ENCODE measurements at regions not wholly inside any gene's neighbourhood (a gene's known extent, or its start where the extent isn't known, plus 50 kb on each side); places are given as distances from the start of the nearest gene placed in this dataset.

DNA sequence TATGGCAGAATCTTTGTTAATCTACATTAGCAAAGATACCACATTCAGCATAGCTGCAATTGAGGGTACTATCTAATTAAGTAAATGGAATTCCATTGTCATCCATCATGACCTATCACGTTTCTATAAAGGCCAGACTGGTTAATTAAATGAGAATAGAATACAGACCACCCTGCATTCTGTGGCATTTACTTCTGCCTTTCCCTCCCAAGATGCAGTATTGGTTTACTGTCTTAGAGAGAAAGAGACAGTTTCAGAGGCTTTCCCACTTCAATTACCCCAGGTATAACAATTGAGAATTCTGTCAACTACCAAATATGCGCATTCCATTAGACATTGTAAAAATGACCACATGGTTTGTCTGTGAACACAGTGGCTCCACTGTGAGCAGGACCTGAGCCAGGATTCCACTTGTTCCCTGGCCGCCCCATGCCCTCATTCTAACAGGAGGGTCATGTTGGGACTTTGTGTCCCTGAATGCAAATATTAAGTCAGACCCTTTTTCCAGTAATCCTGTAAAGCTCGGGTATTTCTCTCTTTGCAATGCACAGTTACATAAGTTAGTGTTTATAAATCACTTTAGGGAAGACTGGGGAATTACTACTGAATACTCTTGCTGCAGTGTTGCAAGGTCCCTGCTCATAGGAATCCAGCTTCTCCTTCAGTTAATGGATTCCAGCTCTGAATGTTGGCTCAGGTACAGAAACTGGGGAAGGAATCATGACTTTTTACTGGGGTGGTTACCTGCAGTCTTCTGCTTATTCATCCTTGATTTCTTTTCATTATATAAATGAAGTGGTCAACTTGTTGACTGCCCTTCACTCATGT lies 261.0 kb downstream of the PDGFC start:
- Histone ChIP-seq H3K36me3 (no peaks in the 10 kb centered on the region), H3K4me1 (no peaks in the 10 kb centered on the region), H3K4me3 (no peak overlapping the region), H3K27me3 (no peaks in the 10 kb centered on the region), H3K27ac (no peak overlapping the region), H3K9me3 (no peaks in the 10 kb centered on the region)
- no peak for TF ChIP-seq CTCF (IDR thresholded peaks at IDR 0.05)
- intact Hi-C loops (cut with DNase I), result no loop called here
- no peak for ATAC-seq
- no peak for DNase-seq

DNA sequence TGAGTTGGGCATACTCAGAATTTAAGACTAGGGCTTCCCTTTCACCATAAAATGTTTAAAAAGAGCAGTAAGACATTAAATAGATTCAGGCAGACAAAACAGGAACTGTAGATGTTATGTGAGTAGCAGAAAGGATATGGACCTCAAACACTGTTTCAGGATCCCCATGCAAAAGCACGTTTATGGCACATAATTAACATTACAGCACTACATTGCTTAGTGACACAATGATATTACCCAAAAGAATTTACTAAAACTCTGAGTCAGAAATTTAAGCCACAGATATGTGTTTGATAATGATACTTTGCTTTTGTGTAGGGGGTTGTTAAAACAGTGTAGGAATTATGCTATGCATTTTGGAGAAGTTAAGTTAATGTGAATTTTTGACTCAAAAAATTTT lies 266.3 kb downstream of the PDGFC start:
- intact Hi-C loops (cut with DNase I), result no loop called here
- Histone ChIP-seq H3K36me3 (no peaks in the 10 kb centered on the region), H3K4me3 (no peak overlapping the region), H3K27ac (no peak overlapping the region), H3K9me3 (no peaks in the 10 kb centered on the region), H3K4me1 (no peaks in the 10 kb centered on the region), H3K27me3 (no peaks in the 10 kb centered on the region)
- ATAC-seq, result no peak
- no peak for TF ChIP-seq CTCF (IDR thresholded peaks at IDR 0.05)
- no peak for DNase-seq

DNA sequence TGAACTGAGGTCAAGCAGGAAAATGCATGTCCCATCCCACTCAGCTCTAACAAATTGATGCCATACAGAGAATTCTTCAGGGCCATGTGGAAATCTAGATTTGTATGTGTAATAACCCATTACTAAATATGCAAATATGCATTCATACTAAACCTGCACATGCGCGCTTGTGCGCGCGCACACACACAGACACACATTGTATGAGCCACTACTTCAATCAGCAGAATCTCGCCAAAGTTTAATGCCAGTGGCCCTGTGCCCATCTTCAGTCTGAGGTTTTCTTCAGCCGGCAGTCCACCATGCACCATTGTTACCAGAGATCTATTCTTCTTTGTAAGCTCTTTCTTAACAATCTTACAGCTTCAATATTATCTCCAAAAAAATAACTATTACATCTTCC lies 276.4 kb downstream of the PDGFC start:
- no peak for TF ChIP-seq CTCF (IDR thresholded peaks at IDR 0.05)
- H3K4me1 ChIP-seq, result no peaks in the 10 kb centered on the region
- H3K4me3 ChIP-seq, result no peak overlapping the region
- H3K9me3 ChIP-seq, result no peaks in the 10 kb centered on the region
- no peak for DNase-seq
- H3K27ac ChIP-seq, result no peak overlapping the region
- no peaks in the 10 kb centered on the region for H3K27me3 ChIP-seq
- no peak for ATAC-seq
- H3K36me3 ChIP-seq, result no peaks in the 10 kb centered on the region
- intact Hi-C loops (cut with DNase I), result no loop called here

DNA sequence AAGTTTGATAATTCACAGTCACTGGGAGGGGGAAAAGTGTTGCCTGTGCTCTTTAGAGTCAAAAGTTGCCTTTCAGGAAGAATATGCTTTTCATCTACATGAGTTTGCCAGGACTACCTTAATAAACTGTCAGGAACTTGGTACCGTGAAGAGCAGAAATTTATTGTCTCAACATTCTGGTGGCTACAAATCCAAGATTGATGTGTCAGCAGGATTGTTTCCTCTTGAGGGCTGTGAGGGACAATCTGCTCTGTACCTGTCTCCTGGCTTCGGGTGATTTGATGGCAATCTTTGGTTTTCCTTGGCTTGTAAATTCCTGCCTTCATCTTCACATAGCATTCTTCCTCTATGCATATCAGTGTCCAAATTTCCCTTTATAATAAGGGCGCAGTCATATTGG lies 277.2 kb downstream of the PDGFC start:
- Histone ChIP-seq H3K36me3 (no peaks in the 10 kb centered on the region), H3K27ac (no peak overlapping the region), H3K4me1 (no peaks in the 10 kb centered on the region), H3K27me3 (no peaks in the 10 kb centered on the region), H3K4me3 (no peak overlapping the region), H3K9me3 (no peaks in the 10 kb centered on the region)
- ATAC-seq (no peak), DNase-seq (no peak)
- intact Hi-C loops (cut with DNase I), result no loop called here
- no peak for TF ChIP-seq CTCF (IDR thresholded peaks at IDR 0.05)

DNA sequence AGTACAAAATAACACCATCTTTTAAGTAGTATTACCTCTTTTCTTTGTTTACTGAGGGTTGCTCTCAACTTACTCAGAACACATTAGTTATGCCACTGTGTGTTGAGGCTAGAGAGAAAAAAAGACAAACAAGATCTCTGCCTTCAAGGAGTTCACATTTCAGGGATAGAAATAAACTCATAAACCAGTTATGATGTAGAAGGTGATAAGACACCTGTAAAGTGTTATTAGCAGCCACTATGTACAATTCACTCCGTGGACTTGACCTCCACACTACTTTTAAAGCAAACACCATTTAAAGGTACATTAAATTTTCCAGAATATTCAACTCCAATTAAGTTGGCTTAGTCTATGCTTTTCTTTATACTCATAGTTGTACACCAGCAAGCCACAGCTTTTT lies 278.0 kb downstream of the PDGFC start:
- intact Hi-C loops (cut with DNase I), result no loop called here
- no peak for ATAC-seq

More for the DNA sequence above, 278.0 kb downstream of the PDGFC start:
- Histone ChIP-seq H3K27ac (no peak overlapping the region), H3K4me3 (no peak overlapping the region), H3K27me3 (no peaks in the 10 kb centered on the region), H3K9me3 (no peaks in the 10 kb centered on the region), H3K36me3 (no peaks in the 10 kb centered on the region), H3K4me1 (no peaks in the 10 kb centered on the region)
- no peak for DNase-seq
- no peak for TF ChIP-seq CTCF (IDR thresholded peaks at IDR 0.05)

All from left lung (tissue), 4 donors.